MCF 10A (cell line): ENCODE measurements at regions not wholly inside any gene's neighbourhood (a gene's known extent, or its start where the extent isn't known, plus 50 kb on each side); places are given as distances from the start of the nearest gene placed in this dataset.
"Not testable (repeated sequence)": the region's sequence is repeated elsewhere in the genome, so short reads cannot be mapped to it uniquely, and the experiment has no call there.

Experiments
- BruUV-seq: library from RNA; stranded (reverse); fragments of 400-500 nt; replicated peaks from 2 replicates; lab custom pipeline; 2021; lab: Mats Ljungman, UMichigan
- CTCF ChIA-PET: fragments of 300-600 bp; sonication (Branson Sonifier 250); formaldehyde crosslinking; extraction: SDS; loops from one replicate; lab custom pipeline; 2021; ENCODE audit warnings: antibody characterized with exemption, inconsistent platforms; lab: Yijun Ruan, JAX
- POLR2A ChIA-PET: fragments of 300-600, 350-650 bp; sonication (Branson Sonifier 250); formaldehyde crosslinking; extraction: SDS; loops from one replicate; lab custom pipeline; 2020; ENCODE audit warnings: antibody characterized with exemption, inconsistent platforms; lab: Yijun Ruan, JAX
- DNase-seq: peaks from one replicate; pipeline ENCODE4 v3.0.0-alpha.2; 2018; ENCODE audit not compliant: unreplicated experiment
- H3K27ac Mint-ChIP-seq: one replicate; pipeline ENCODE4 v1.8.0; 2022; ENCODE audit warnings: mild to moderate bottlenecking, low read depth, mixed read lengths; ENCODE audit not compliant: unreplicated experiment
- H3K27me3 Mint-ChIP-seq: one replicate; pipeline ENCODE4 v1.8.0; 2022; ENCODE audit warnings: mixed read lengths; ENCODE audit not compliant: insufficient read depth, unreplicated experiment
- H3K36me3 Mint-ChIP-seq: one replicate; pipeline ENCODE4 v1.8.0; 2022; ENCODE audit warnings: mild to moderate bottlenecking, moderate library complexity, mixed read lengths; ENCODE audit not compliant: insufficient read depth, unreplicated experiment
- H3K4me1 Mint-ChIP-seq: one replicate; pipeline ENCODE4 v1.8.0; 2022; ENCODE audit warnings: mixed read lengths; ENCODE audit not compliant: insufficient read depth, unreplicated experiment
- H3K4me3 Mint-ChIP-seq: one replicate; pipeline ENCODE4 v1.8.0; 2022; ENCODE audit warnings: mild to moderate bottlenecking, moderate library complexity, mixed read lengths; ENCODE audit not compliant: unreplicated experiment
- H3K9me3 Mint-ChIP-seq: one replicate; pipeline ENCODE4 v1.8.0; 2022; ENCODE audit warnings: mixed read lengths; ENCODE audit not compliant: unreplicated experiment
- intact Hi-C: fragments of 100-400 bp; cut with micrococcal nuclease; formaldehyde crosslinking; loops from 2 replicates; pipeline ENCODE4 v1.14.1; 2022
- TF ChIP-seq, protein P1 (sequence below): fragments of 200-600 bp; IDR thresholded peaks from one replicate; pipeline ENCODE4 v1.8.0; 2022; ENCODE audit warnings: antibody characterized with exemption, mild to moderate bottlenecking; ENCODE audit not compliant: unreplicated experiment

DNA sequence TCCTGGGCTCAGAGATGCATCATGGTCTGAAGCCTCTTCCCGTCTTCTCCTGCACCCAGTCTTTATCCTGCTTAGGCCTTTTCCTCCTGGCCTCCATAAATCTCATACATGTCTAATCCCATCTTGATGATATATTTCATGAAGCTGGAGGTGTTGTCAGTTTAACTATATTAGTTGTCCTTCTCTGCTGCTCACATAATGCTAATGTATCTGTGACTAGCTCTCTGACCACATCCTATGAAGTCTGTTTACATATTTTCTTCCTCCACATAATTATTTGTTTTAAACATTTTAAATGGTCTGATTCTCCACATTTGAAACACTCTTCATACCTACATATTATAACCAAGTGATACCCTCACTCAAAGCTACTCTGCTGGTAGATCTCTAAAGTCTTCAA, 315.2 kb upstream of the RND3 start:
- POLR2A ChIA-PET, result no interaction called here
- H3K4me3 Mint-ChIP-seq, result no peak overlapping the region
- no TSS peak for BruUV-seq
- H3K9me3 Mint-ChIP-seq, result no peaks in the 10 kb centered on the region
- H3K36me3 Mint-ChIP-seq, result no peaks in the 10 kb centered on the region
- CTCF ChIA-PET, result interaction anchor here (0.6 kb wide), 1 partner anchor 55 kb away, joined by 3 read pairs; no protein-coding TSS in a partner anchor
- TF ChIP-seq, protein P1, sequence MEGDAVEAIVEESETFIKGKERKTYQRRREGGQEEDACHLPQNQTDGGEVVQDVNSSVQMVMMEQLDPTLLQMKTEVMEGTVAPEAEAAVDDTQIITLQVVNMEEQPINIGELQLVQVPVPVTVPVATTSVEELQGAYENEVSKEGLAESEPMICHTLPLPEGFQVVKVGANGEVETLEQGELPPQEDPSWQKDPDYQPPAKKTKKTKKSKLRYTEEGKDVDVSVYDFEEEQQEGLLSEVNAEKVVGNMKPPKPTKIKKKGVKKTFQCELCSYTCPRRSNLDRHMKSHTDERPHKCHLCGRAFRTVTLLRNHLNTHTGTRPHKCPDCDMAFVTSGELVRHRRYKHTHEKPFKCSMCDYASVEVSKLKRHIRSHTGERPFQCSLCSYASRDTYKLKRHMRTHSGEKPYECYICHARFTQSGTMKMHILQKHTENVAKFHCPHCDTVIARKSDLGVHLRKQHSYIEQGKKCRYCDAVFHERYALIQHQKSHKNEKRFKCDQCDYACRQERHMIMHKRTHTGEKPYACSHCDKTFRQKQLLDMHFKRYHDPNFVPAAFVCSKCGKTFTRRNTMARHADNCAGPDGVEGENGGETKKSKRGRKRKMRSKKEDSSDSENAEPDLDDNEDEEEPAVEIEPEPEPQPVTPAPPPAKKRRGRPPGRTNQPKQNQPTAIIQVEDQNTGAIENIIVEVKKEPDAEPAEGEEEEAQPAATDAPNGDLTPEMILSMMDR, result no peak
- H3K27me3 Mint-ChIP-seq, result no peaks in the 10 kb centered on the region
- H3K4me1 Mint-ChIP-seq, result no peaks in the 10 kb centered on the region
- no peak for DNase-seq
- intact Hi-C loops, result no loop called here
- H3K27ac Mint-ChIP-seq, result no peak overlapping the region

DNA sequence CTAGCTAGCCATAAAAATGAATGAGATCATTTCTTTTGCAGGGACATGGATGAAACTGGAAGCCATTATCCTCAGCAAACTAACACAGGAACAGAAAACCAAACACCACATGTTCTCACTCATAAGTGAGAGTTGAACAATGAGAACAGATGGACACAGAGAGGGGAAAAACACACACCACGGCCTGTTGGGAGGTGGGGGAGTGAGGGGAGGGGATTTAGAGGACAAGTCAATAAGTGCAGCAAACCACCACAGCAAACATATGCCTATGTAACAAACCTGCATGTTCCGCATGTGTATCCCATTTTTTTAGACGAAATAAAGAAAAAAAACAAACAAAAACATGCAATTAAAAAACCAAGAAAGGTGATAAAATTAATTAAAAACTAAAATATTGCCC, 308.8 kb upstream of the RND3 start:
- H3K9me3 Mint-ChIP-seq, result peaks cover 15% of the 10 kb centered on the region
- H3K36me3 Mint-ChIP-seq, H3K4me3 Mint-ChIP-seq, H3K4me1 Mint-ChIP-seq, intact Hi-C loops, H3K27me3 Mint-ChIP-seq, H3K27ac Mint-ChIP-seq, CTCF ChIA-PET, DNase-seq, BruUV-seq: not testable (repeated sequence)
- POLR2A ChIA-PET, result interaction anchor here (0.6 kb wide), 1 partner anchor 25 kb away, joined by 3 read pairs; no protein-coding TSS in a partner anchor

DNA sequence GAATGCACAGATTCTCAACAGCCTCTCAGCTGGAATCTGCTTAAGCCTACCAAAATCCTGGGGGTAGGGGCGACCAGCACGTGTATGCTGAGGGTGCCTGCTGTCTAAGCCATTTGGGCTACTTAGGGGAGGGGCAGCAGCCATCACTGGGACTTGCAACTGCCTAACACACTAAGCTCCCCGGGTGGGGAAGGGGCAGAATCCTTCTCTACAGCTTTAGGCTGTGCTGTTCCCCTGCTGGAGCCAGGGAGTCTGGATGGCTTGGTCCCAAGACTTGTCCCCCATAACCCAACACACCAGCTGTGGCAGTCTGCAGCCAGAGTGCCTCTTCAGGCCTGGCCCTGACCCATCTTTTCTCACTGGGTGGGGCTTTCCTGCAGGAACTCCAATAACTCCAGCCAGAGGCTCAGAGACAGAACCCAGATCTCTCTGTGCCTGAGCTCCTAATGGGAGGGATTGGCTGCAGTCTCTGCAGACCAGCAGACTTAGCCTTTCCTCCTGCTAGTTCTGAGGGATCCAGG, 305.4 kb upstream of the RND3 start:
- no peak for DNase-seq
- TF ChIP-seq, protein P1, result no peak
- CTCF ChIA-PET, result interaction anchor here (0.6 to 0.7 kb wide), 2 partner anchors 113 to 1233 kb away, joined by 3 read pairs; no protein-coding TSS in a partner anchor
- POLR2A ChIA-PET, result no interaction called here
- H3K36me3 Mint-ChIP-seq, result no peaks in the 10 kb centered on the region
- H3K27ac Mint-ChIP-seq, result no peak overlapping the region
- intact Hi-C loops, result no loop called here
- no peak overlapping the region for H3K4me3 Mint-ChIP-seq
- BruUV-seq, result no TSS peak
- H3K9me3 Mint-ChIP-seq, result peaks cover 15% of the 10 kb centered on the region
- no peaks in the 10 kb centered on the region for H3K27me3 Mint-ChIP-seq
- no peaks in the 10 kb centered on the region for H3K4me1 Mint-ChIP-seq

DNA sequence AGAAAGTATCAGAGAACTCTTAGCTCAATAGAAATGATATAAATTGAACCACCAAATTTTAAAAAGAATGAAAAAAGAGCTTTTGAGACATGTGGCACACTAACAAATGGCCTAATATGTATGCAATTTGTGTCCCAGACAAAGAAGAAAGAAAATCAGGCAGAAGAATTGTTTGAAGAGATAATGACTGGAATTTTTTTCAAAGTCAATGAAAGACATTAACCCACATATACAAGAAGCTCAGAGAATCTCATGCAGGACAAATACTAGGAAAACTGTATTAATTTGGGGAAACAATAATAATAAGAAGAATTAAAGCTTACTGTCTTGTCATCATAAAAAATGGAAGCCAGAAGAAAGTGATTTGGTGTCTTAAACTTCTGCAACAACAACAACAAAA, 304.1 kb upstream of the RND3 start:
- no peaks in the 10 kb centered on the region for H3K36me3 Mint-ChIP-seq
- no peak for DNase-seq
- ChIA-PET CTCF (no interaction called here), POLR2A (no interaction called here)
- no peaks in the 10 kb centered on the region for H3K27me3 Mint-ChIP-seq
- intact Hi-C loops, result no loop called here
- no TSS peak for BruUV-seq
- TF ChIP-seq, protein P1, result no peak
- H3K4me1 Mint-ChIP-seq, result no peaks in the 10 kb centered on the region
- H3K9me3 Mint-ChIP-seq, result peaks cover 15% of the 10 kb centered on the region
- H3K27ac Mint-ChIP-seq, result no peak overlapping the region
- H3K4me3 Mint-ChIP-seq, result no peak overlapping the region
